BE2C (cell line): ENCODE measurements at regions not wholly inside any gene's neighbourhood (a gene's known extent, or its start where the extent isn't known, plus 50 kb on each side); places are given as distances from the start of the nearest gene placed in this dataset.

Experiments
- DNase-seq: peaks from one replicate; pipeline ENCODE4 v3.0.0-alpha.2; 2020
- H3K27me3 ChIP-seq: fragments of 250-450 bp; sonication (Bioruptor Pico); 2 replicates; pipeline ENCODE4 v1.5.1; 2020; ENCODE audit warnings: mild to moderate bottlenecking
- H3K36me3 ChIP-seq: fragments of 250-450 bp; sonication (Bioruptor Pico); 2 replicates; pipeline ENCODE4 v1.5.1; 2020; ENCODE audit warnings: mild to moderate bottlenecking
- H3K4me1 ChIP-seq: fragments of 250-450 bp; sonication (Bioruptor Pico); 2 replicates; pipeline ENCODE4 v1.5.1; 2020
- H3K4me3 ChIP-seq: 2 replicates; pipeline ENCODE4 v1.5.1; 2011; ENCODE audit warnings: low read depth, low read length
- H3K9me3 ChIP-seq: fragments of 250-450 bp; sonication (Bioruptor Pico); 2 replicates; pipeline ENCODE4 v1.5.1; 2020
- CTCF ChIP-seq: IDR thresholded peaks from 2 replicates; pipeline ENCODE4 v1.5.1; 2012; ENCODE audit warnings: mild to moderate bottlenecking, low read depth, low read length

- Histone ChIP-seq H3K9me3 (no peaks in the 10 kb centered on the region), H3K36me3 (no peaks in the 10 kb centered on the region), H3K27me3 (no peaks in the 10 kb centered on the region), H3K4me3 (no peak overlapping the region), H3K4me1 (peaks cover 48% of the 10 kb centered on the region)
- peak; percentile 32 for DNase-seq
- no peak for TF ChIP-seq CTCF
Observed at GRCh38 chr14:104284107-104284592, 145.8 kb downstream of the KIF26A start.

- Histone ChIP-seq H3K9me3 (no peaks in the 10 kb centered on the region), H3K36me3 (no peaks in the 10 kb centered on the region), H3K4me3 (no peak overlapping the region), H3K27me3 (no peaks in the 10 kb centered on the region), H3K4me1 (peaks cover 41% of the 10 kb centered on the region)
- DNase-seq, result peak; percentile 19
- TF ChIP-seq CTCF, result no peak
Observed at GRCh38 chr14:104284636-104285507, 146.5 kb downstream of the KIF26A start.

GRCh38 chr14:104285508-104285840 is 147.1 kb downstream of the KIF26A start:
- peak; percentile 52 for DNase-seq
- no peaks in the 10 kb centered on the region for H3K36me3 ChIP-seq
- no peaks in the 10 kb centered on the region for H3K27me3 ChIP-seq
- no peak overlapping the region for H3K4me3 ChIP-seq
- H3K4me1 ChIP-seq, result peaks cover 42% of the 10 kb centered on the region
- TF ChIP-seq CTCF, result no peak
- H3K9me3 ChIP-seq, result no peaks in the 10 kb centered on the region

- Histone ChIP-seq H3K4me3 (no peak overlapping the region), H3K9me3 (no peaks in the 10 kb centered on the region), H3K4me1 (peaks cover 44% of the 10 kb centered on the region), H3K27me3 (no peaks in the 10 kb centered on the region), H3K36me3 (no peaks in the 10 kb centered on the region)
- peak; percentile 3 for DNase-seq
- no peak for TF ChIP-seq CTCF
Observed at GRCh38 chr14:104286086-104286485, 147.7 kb downstream of the KIF26A start.

- Histone ChIP-seq H3K4me3 (no peak overlapping the region), H3K36me3 (no peaks in the 10 kb centered on the region), H3K27me3 (no peaks in the 10 kb centered on the region), H3K4me1 (peaks cover 48% of the 10 kb centered on the region), H3K9me3 (no peaks in the 10 kb centered on the region)
- TF ChIP-seq CTCF, result no peak
- no peak for DNase-seq
Observed at GRCh38 chr14:104286496-104286895, 148.1 kb downstream of the KIF26A start.

- Histone ChIP-seq H3K4me3 (no peak overlapping the region), H3K4me1 (peaks cover 54% of the 10 kb centered on the region), H3K36me3 (no peaks in the 10 kb centered on the region), H3K27me3 (no peaks in the 10 kb centered on the region), H3K9me3 (no peaks in the 10 kb centered on the region)
- no peak for TF ChIP-seq CTCF
- peak; percentile 8 for DNase-seq
Observed at GRCh38 chr14:104287301-104288009, 149.1 kb downstream of the KIF26A start.
